GM21529 (cell line): ENCODE measurements at regions not wholly inside any gene's neighbourhood (a gene's known extent, or its start where the extent isn't known, plus 50 kb on each side); places are given as distances from the start of the nearest gene placed in this dataset.
"Not testable (repeated sequence)": the region's sequence is repeated elsewhere in the genome, so short reads cannot be mapped to it uniquely, and the experiment has no call there.

Experiments used
- ATAC-seq: cut with Tn5 transposase; IDR thresholded peaks from one replicate; pipeline ENCODE4 v1.9.1; 2021; ENCODE audit not compliant: unreplicated experiment

DNA sequence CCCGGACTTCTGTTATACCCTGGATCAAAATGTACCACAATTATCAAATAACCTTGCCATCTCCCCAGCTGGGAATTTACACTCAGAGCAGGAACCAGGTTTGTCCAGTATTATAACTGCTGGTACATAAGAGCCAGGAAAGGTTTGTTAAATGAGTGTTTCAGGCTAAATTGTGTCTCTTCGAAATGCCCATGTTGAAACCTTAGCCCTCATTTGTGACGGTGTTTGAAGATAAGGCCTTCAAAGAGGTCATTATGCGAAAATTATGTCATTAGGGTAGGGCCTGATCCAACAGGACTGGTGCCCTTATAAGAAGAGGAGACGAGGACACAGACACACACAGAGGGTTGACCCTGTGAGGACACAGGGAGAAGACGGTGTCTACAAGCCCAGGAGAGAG, 73.5 kb upstream of the DHRSX start:
- no peak for ATAC-seq

DNA sequence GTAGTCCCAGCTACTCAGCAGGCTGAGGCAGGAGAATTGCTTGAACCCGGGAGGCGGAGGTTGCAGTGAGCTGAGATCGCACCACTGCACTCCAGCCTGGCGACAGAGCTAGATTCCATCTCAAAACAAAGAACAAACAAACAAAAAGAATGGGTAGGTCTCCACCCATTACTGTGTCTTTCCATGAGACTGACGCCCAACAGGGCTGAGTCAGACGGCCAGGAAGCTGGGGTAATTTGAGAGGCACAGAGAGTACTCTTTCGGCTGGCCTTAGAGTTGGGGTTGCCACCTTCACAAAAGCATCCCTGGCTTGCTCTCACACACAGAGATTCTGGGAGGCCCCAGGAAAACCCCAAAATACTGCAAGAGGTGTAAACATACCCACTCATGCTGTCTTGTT, 72.0 kb upstream of the DHRSX start:
- no peak for ATAC-seq

DNA sequence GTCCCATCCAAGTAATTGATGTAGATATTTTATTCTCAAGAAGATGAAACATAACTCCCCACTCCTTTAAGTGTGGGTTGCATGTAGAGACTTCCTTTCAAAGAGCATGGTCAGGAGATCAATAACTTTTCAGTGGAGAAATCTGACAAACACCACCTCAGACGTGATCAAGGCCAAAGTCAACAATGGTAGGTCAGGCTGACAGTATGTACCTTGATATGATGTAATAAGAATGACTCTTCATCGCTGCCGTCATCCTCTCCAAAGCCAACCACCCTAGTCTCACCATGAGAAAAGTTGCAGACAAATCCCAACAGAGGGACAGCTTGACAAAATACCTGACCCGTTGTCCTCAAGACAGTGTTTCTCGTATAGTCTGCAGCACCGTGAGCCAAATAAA, 67.3 kb upstream of the DHRSX start:
- ATAC-seq = no peak

DNA sequence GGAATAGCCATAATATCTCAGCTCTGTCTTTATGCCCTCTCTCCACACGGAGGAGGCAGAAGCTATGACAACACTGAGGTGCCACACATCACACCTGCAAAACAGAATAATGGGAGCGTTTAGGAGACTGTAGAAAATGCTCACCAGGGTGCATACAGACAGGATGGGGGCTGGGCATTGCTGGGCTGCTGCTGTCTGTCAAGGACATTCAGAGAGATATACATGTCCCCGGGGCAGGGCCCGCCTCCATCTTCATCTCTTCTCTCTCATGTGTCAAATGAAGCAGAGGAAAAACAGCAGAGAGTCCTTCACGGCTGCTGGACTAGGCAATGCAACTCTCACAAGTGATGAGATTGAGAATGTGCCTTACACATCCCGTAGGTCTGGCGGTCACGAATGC, 65.3 kb upstream of the DHRSX start:
- no peak for ATAC-seq

DNA sequence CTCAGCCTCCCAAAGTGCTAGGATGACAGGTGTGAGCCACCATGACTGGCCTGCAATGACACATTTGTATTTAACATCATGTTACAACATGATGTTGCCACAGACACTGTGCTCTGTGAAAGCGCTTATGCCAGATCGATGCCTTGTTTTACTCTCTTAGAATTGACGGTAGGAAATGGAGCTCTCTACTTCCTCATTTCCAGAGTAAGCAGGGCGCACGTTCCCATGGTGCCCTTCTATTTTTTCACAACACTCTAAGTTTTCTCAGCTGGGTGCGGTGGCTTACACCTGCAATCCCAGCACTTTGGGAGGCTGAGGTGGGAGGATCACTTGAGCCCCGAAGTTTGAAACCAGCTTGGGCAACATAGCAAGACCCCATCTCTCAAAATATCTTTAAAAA, 60.7 kb upstream of the DHRSX start:
- no peak for ATAC-seq

DNA sequence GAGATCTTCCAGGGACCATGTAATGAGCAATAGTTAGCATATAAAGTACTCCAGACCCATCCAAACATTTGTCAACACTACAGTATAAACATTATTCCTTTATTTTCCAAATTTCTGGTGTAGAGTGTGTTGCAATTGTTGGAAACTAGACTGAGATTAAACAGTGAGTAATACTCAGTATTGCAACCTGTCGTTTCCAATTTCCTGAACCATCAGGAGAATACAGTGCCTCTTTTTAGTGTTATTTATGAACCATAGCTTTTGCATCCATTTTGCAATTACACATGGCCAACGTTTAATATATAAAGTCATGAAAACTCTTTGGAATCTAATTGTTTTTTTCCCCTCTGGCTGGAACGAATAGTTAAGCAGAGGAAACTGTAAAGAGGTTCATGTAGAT, 58.3 kb upstream of the DHRSX start:
- no peak for ATAC-seq

DNA sequence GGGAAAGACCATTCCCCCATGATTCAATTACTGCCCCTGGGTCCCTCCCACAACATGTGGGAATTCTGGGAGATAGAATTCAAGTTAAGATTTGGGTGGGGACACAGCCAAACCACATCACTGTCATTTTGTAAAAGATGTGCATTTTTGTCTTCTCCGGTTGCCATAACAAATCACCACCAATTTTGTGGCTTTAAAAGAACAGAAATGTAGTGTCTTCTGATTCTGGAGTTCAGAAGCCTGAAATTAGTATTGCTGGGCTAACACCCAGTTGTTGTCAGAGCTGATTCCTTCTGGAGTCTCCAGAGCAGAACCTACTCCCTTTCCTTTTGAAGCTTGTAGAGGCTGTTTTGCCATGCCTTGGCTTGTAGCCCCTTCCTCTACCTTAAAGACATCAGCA, 54.1 kb upstream of the DHRSX start:
- no peak for ATAC-seq

DNA sequence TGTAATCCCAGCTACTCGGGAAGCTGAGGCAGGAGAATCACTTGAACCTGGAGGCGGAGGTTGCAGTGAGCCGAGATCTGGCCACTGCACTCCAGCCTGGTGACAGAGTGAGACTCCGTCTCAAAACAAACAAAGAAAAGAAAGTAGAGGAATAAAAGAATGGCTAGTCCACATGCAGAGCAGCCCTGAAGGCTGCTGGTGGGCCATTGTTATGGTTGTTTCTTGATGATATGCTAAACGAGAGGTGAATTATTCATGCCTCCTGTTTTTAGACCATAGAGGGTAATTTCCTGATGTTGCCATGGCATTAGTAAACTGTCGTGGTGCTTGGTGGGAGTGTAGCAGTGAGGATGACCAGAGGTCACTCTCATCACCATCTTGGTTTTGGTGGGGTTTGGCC, 53.3 kb upstream of the DHRSX start:
- not testable (repeated sequence) for ATAC-seq

- ATAC-seq = no peak
Measured at GRCh38 chrX:2552621-2553201, 51.9 kb upstream of the DHRSX start.

DNA sequence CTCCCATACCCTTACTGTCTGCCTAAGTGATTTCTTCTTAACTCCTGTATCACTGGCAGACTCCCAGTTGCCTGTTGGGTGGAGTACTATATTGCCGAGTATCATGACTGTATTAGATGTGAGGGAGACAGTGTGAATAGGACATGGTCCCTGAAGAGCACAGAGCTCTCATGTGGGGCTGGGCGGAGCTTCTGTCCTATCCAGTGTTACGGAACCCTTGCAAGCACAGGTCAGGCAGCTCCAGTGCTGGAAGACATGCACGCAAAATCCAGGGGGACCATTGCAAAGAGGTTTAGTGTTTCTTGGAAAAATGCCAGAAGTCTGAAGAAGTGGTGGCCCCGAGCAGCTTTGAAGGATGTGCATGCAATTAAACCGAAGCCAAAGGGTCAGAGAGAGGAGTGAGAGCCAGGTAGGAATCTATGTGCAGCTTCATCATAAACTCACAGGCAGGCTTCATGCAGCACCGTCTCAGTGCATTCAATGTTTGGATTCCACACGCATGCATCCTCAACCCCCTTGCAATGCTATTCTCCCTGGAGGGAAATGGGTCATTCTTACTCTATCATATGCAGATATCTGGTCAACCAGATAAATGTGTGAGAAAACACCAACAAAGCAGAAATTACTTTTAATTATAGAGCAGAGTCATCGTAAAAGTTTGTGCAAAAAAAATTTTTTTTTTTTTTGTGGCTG, 49.7 kb upstream of the DHRSX start:
- ATAC-seq = no peak
